ENCODE measurements at regions not wholly inside any gene's neighbourhood (a gene's known extent, or its start where the extent isn't known, plus 50 kb on each side); places are given as distances from the start of the nearest gene placed in this dataset.

GRCh38 chr17:33525186-33525585 is 232.1 kb upstream of the ASIC2 start:
- Histone ChIP-seq H3K36me3 (replicated peaks in 1 of 2; ENCODE audit: control insufficient read depth in 1 of 2, insufficient read depth in 2 of 2, low read length in 2 of 2) (no peaks in the 10 kb centered on the region), H4K20me1 (ENCODE audit: insufficient read depth, low read length) (0 out of 2 replicates have a peak, but pooled peaks cover 3% of the 10 kb centered on the region), H3K27me3 (ENCODE audit: control insufficient read depth in 1 of 2, insufficient read depth in 2 of 2, low read length in 2 of 2) (no peaks in the 10 kb centered on the region), H3K9ac (ENCODE audit: insufficient read depth, low read depth, low read length) (no peak overlapping the region), H2AFZ (ENCODE audit: low read length) (no peak overlapping the region), H3K4me1 (ENCODE audit: insufficient read depth, low read length) (no peaks in the 10 kb centered on the region), H3K4me3 (replicated peaks in 1 of 3; ENCODE audit: insufficient read depth in 1 of 3, low read depth in 2 of 3, low read length in 3 of 3) (no peak overlapping the region), H3K79me2 (ENCODE audit: insufficient read depth, low read length) (no peaks in the 10 kb centered on the region), H3K9me3 (ENCODE audit: low read length) (peaks cover 9% of the 10 kb centered on the region), H3K27ac (ENCODE audit: extremely low read length, insufficient read depth, low read length) (no peak overlapping the region), H3K4me2 (ENCODE audit: low read depth, low read length) (no peak overlapping the region)
- DNase-seq (ENCODE audit: low spot score) (no peak), FAIRE-seq (no peak), ATAC-seq (no peak)
- TF ChIP-seq THYN1 (CRISPR knock-in tag; IDR thresholded peaks at IDR 0.05; ENCODE audit: borderline replicate concordance, low read depth): no peak
- TF ChIP-seq ARID2 (CRISPR knock-in tag; IDR thresholded peaks at IDR 0.05; ENCODE audit: borderline replicate concordance): no peak
- TF ChIP-seq ZSCAN25 (CRISPR knock-in tag; IDR thresholded peaks at IDR 0.05): no peak
- no peak for TF ChIP-seq ATM (IDR thresholded peaks at IDR 0.05; ENCODE audit: borderline replicate concordance)
- no peak for TF ChIP-seq TSC22D2 (CRISPR knock-in tag; IDR thresholded peaks at IDR 0.05; ENCODE audit: borderline replicate concordance)
- TF ChIP-seq HHEX (CRISPR knock-in tag; IDR thresholded peaks at IDR 0.05): no peak
- TF ChIP-seq POLR2AphosphoS5 (IDR thresholded peaks at IDR 0.05; ENCODE audit: low read depth, low read length): no peak
- TF ChIP-seq MIER2 (CRISPR knock-in tag; IDR thresholded peaks at IDR 0.05): no peak
- TF ChIP-seq NCOA2 (CRISPR knock-in tag; IDR thresholded peaks at IDR 0.05): no peak
- no peak for TF ChIP-seq PREB (CRISPR knock-in tag; IDR thresholded peaks at IDR 0.05)
- no peak for TF ChIP-seq ZNF34 (CRISPR knock-in tag; IDR thresholded peaks at IDR 0.05; ENCODE audit: borderline replicate concordance)
- TF ChIP-seq SP2 (CRISPR knock-in tag; IDR thresholded peaks at IDR 0.05): no peak
- TF ChIP-seq MAFF (IDR thresholded peaks at IDR 0.05; ENCODE audit: low read depth, low read length): no peak
- intact Hi-C loops (cut with micrococcal nuclease; ENCODE audit: unreplicated experiment) (no loop called here), in situ Hi-C loops (cut with HindIII; ENCODE audit: extremely low pct_ligation_motif_present, low pct_unique_long_range_greater_than_20kb) (loop anchor here (10.0 kb wide), 1 partner anchor 220 kb away; no protein-coding TSS in a partner anchor)
- ChIA-PET POLR2A (no interaction called here), CTCF (ENCODE audit: low intra/inter-chr PET ratio, low total read pairs) (no interaction called here)
- no TSS peak for BruUV-seq (replicated peaks)
- WGBS (ENCODE audit: low lambda C conversion rate): 25% methylated on average over 7 of the region's 7 CpGs

Data from HepG2 (cell line).